ENCODE measurements at regions not wholly inside any gene's neighbourhood (a gene's known extent, or its start where the extent isn't known, plus 50 kb on each side); places are given as distances from the start of the nearest gene placed in this dataset.
"Not testable (repeated sequence)": the region's sequence is repeated elsewhere in the genome, so short reads cannot be mapped to it uniquely, and the experiment has no call there.

DNA sequence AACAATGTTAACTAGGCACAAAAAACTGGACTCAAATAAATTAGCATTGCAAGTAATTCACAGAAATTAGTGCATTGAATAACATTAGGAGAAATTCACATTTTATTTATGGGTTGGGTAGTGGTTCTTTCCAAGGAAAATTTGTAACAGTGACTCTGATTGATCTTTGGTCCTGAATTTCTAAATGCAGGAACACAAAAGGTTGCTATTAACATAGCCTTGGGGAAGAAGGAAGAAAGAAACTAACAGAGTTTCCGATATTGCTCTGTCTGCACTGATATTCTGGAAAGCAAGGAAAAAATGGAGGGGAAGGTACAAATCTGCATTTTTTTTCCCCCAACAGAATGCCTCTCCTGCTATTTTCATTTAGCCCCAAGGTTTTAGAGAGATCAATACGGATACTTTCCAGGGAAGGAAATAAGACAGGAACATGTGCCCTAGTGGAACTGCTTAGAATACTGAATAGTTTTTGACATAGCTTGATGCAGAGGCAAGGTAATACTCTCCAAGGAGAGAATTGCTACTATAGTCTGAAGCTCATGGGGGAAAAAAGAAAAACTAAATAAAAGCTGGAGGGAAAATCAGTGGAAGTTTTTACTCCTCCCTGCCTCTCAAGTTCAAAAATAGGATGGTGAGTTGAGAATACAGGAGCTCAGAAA, 490.1 kb downstream of the RAPGEF2 start:
- Histone ChIP-seq H3K79me2 (ENCODE audit: low read length) (no peaks in the 10 kb centered on the region), H3K4me3 (ENCODE audit: low read length) (no peak overlapping the region), H3K27ac (ENCODE audit: low read length) (no peak overlapping the region), H3K4me2 (ENCODE audit: low read depth, low read length, poor library complexity, severe bottlenecking) (no peak overlapping the region), H3K36me3 (ENCODE audit: insufficient read depth, low read length) (no peaks in the 10 kb centered on the region), H3K9me3 (ENCODE audit: low read length) (no peaks in the 10 kb centered on the region), H3K9me2 (replicated peaks; ENCODE audit: insufficient read depth, low read length) (peaks cover 4% of the 10 kb centered on the region; the same call in 1 of the 2 replicates), H3K9ac (ENCODE audit: low read length) (no peak overlapping the region), H2AFZ (ENCODE audit: low read length) (no peak overlapping the region; the same call in 1 of the 2 replicates), H3K27me3 (ENCODE audit: low read length) (no peaks in the 10 kb centered on the region), H4K20me1 (ENCODE audit: insufficient read depth, low read depth, low read length) (no peaks in the 10 kb centered on the region), H3K4me1 (ENCODE audit: low read length) (no peaks in the 10 kb centered on the region)
- no peak for DNase-seq

DNA sequence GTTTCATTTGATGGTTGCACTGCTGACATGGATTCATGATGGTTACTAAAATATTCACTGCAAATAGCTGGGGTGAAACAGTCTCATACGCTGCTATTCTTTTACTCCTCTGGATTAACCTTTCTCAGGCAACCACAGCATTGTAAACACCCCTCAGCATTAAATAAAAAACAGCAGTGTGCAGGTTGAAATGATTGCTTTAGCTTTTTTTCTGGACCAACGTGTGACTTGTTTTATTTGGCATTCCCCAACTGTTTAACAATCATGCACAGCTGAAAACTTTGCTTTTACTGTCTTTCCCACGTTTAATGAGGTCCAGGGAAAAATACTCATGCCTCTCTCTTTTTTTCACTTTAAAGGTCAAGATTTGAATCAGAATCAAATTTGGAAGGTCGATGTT, 490.8 kb downstream of the RAPGEF2 start:
- H3K9ac ChIP-seq (ENCODE audit: low read length) = no peak overlapping the region
- H3K4me1 ChIP-seq (ENCODE audit: low read length) = no peaks in the 10 kb centered on the region
- H3K27ac ChIP-seq (ENCODE audit: low read length) = no peak overlapping the region
- no peak for DNase-seq
- H3K4me2 ChIP-seq (ENCODE audit: low read depth, low read length, poor library complexity, severe bottlenecking) = no peak overlapping the region
- no peaks in the 10 kb centered on the region for H3K36me3 ChIP-seq (ENCODE audit: insufficient read depth, low read length)
- peaks cover 4% of the 10 kb centered on the region; the same call in 1 of the 2 replicates for H3K9me2 ChIP-seq (replicated peaks; ENCODE audit: insufficient read depth, low read length)
- no peak overlapping the region for H3K4me3 ChIP-seq (ENCODE audit: low read length)
- H3K9me3 ChIP-seq (ENCODE audit: low read length) = no peaks in the 10 kb centered on the region
- no peaks in the 10 kb centered on the region for H3K27me3 ChIP-seq (ENCODE audit: low read length)
- no peaks in the 10 kb centered on the region for H4K20me1 ChIP-seq (ENCODE audit: insufficient read depth, low read depth, low read length)
- no peak overlapping the region; the same call in 1 of the 2 replicates for H2AFZ ChIP-seq (ENCODE audit: low read length)
- H3K79me2 ChIP-seq (ENCODE audit: low read length) = no peaks in the 10 kb centered on the region

DNA sequence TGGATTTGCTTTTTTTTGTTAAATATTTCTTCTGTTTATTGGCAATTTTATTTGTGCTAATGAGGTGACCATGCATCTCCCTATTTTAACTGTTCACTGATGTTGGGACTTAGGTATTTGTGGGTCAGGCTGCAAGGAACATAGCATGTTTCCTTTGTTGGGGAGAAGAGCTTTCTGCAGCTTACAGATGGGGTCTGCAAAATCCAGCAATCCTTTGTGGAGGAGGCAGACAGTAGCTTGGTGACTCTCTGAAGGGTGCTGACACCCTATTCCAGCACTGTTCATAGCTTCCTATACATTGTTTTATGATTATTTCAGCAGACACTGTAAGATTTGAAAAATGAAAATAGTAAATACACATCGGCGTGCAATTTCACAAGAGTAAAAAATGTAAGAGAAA, 491.7 kb downstream of the RAPGEF2 start:
- no peak for DNase-seq
- Histone ChIP-seq H4K20me1 (ENCODE audit: insufficient read depth, low read depth, low read length) (no peaks in the 10 kb centered on the region), H3K9me3 (ENCODE audit: low read length) (no peaks in the 10 kb centered on the region)

DNA sequence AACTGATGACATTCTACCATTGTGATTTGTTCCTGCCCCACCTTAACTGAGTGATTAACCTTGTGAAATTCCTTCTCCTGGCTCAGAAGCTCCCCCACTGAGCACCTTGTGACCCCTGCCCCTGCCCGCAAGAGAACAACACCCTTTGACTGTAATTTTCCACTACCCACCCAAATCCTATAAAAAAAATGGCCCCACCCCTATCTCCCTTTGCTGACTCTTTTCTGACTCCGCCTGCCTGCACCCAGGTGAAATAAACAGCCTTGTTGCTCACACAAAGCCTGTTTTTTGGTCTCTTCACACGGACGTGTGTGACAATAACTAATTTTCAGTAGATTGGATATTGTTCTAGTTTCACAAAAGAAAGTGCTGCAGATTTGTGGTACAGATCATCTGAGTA, 492.2 kb downstream of the RAPGEF2 start:
- DNase-seq; H3K36me3 ChIP-seq (ENCODE audit: insufficient read depth, low read length); H3K27ac ChIP-seq (ENCODE audit: low read length); H3K79me2 ChIP-seq (ENCODE audit: low read length); H3K4me2 ChIP-seq (ENCODE audit: low read depth, low read length, poor library complexity, severe bottlenecking); H3K9me2 ChIP-seq (replicated peaks; ENCODE audit: insufficient read depth, low read length); H4K20me1 ChIP-seq (ENCODE audit: insufficient read depth, low read depth, low read length); H3K9ac ChIP-seq (ENCODE audit: low read length); H3K9me3 ChIP-seq (ENCODE audit: low read length); H2AFZ ChIP-seq (ENCODE audit: low read length); H3K27me3 ChIP-seq (ENCODE audit: low read length); H3K4me1 ChIP-seq (ENCODE audit: low read length); H3K4me3 ChIP-seq (ENCODE audit: low read length): not testable (repeated sequence)

More for the DNA sequence above, 491.7 kb downstream of the RAPGEF2 start:
- Histone ChIP-seq H3K36me3 (ENCODE audit: insufficient read depth, low read length) (no peaks in the 10 kb centered on the region), H3K4me3 (ENCODE audit: low read length) (no peak overlapping the region), H3K4me1 (ENCODE audit: low read length) (no peaks in the 10 kb centered on the region), H2AFZ (ENCODE audit: low read length) (no peak overlapping the region), H3K9ac (ENCODE audit: low read length) (no peak overlapping the region), H3K4me2 (ENCODE audit: low read depth, low read length, poor library complexity, severe bottlenecking) (no peak overlapping the region), H3K79me2 (ENCODE audit: low read length) (no peaks in the 10 kb centered on the region), H3K27me3 (ENCODE audit: low read length) (no peaks in the 10 kb centered on the region), H3K9me2 (replicated peaks; ENCODE audit: insufficient read depth, low read length) (peaks cover 4% of the 10 kb centered on the region; the same call in 1 of the 2 replicates), H3K27ac (ENCODE audit: low read length) (no peak overlapping the region)

DNA sequence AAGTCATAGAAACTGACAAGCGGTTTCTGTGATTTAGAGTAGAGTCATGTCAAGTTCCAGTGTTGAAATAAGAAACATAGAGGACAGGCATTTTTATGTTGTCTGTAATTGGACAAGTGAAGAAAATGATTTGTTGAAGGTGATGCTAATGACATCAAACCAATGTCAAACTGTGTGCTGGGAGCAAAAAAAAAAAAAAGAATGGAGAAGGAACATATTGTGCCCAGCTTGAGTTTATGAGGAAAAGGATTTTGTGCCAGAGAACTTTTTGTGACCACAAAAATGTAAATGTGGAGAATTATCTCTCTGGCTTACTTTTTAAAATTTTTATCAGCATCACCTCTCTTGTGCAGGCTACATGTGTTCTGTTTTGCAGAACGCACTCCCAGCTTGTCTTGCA, 495.7 kb downstream of the RAPGEF2 start:
- Histone ChIP-seq H3K27me3 (ENCODE audit: low read length) (no peaks in the 10 kb centered on the region), H2AFZ (ENCODE audit: low read length) (no peak overlapping the region), H4K20me1 (ENCODE audit: insufficient read depth, low read depth, low read length) (no peaks in the 10 kb centered on the region), H3K9ac (ENCODE audit: low read length) (no peak overlapping the region), H3K4me3 (ENCODE audit: low read length) (no peak overlapping the region), H3K9me3 (ENCODE audit: low read length) (no peaks in the 10 kb centered on the region), H3K4me1 (ENCODE audit: low read length) (no peaks in the 10 kb centered on the region), H3K79me2 (ENCODE audit: low read length) (no peaks in the 10 kb centered on the region), H3K4me2 (ENCODE audit: low read depth, low read length, poor library complexity, severe bottlenecking) (no peak overlapping the region), H3K36me3 (ENCODE audit: insufficient read depth, low read length) (no peaks in the 10 kb centered on the region), H3K27ac (ENCODE audit: low read length) (no peak overlapping the region), H3K9me2 (replicated peaks; ENCODE audit: insufficient read depth, low read length) (no peaks in the 10 kb centered on the region)
- DNase-seq = no peak

DNA sequence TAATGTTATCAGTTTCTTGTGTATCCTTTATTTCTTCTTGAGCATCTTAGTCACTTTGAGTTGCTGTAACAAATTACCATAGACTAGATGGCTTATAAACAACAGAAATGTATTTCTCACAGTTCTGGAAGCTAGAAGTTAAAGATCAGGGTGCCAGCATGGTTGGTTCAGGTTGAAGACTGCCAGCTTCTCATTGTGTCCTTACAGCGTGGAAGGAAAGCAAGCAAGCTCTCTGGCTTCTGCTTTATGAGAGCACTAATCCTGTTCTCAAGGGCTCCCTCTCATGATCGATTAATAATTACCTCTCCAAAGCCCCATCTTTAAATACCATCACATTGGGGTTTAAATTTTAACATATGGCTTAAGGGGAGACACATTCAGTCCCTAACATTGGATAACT, 497.2 kb downstream of the RAPGEF2 start:
- DNase-seq = no peak
- H3K9me2 ChIP-seq (replicated peaks; ENCODE audit: insufficient read depth, low read length) = no peaks in the 10 kb centered on the region
- H3K36me3 ChIP-seq (ENCODE audit: insufficient read depth, low read length) = no peaks in the 10 kb centered on the region
- no peak overlapping the region for H2AFZ ChIP-seq (ENCODE audit: low read length)
- H3K27me3 ChIP-seq (ENCODE audit: low read length) = no peaks in the 10 kb centered on the region
- H3K9me3 ChIP-seq (ENCODE audit: low read length) = no peaks in the 10 kb centered on the region
- H4K20me1 ChIP-seq (ENCODE audit: insufficient read depth, low read depth, low read length) = no peaks in the 10 kb centered on the region
- no peak overlapping the region for H3K9ac ChIP-seq (ENCODE audit: low read length)
- H3K4me2 ChIP-seq (ENCODE audit: low read depth, low read length, poor library complexity, severe bottlenecking) = no peak overlapping the region
- H3K79me2 ChIP-seq (ENCODE audit: low read length) = no peaks in the 10 kb centered on the region
- H3K4me1 ChIP-seq (ENCODE audit: low read length) = no peaks in the 10 kb centered on the region
- no peak overlapping the region for H3K4me3 ChIP-seq (ENCODE audit: low read length)
- no peak overlapping the region for H3K27ac ChIP-seq (ENCODE audit: low read length)

DNA sequence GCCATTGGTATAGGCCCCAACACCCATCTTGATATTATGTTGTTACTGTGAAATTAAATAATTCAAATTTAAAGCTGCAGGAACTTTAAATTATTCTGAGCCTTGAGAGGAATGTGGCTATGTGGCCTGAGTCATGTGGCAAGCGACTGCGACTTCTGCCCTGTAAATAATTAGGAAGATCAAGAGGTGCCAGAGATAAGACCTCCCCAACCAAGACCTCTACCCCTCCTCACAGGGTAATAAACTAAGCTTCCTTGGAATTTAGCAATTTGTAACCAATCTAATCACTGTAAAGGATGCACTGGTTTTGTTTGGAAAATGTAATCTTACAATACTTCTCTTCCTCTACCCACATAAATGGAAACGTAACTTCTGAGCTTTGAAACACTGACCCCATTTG, 501.9 kb downstream of the RAPGEF2 start:
- no peak for DNase-seq
- Histone ChIP-seq H3K4me3 (ENCODE audit: low read length) (no peak overlapping the region), H3K27me3 (ENCODE audit: low read length) (no peaks in the 10 kb centered on the region), H3K79me2 (ENCODE audit: low read length) (no peaks in the 10 kb centered on the region), H3K4me2 (ENCODE audit: low read depth, low read length, poor library complexity, severe bottlenecking) (no peak overlapping the region), H3K9me2 (replicated peaks; ENCODE audit: insufficient read depth, low read length) (no peaks in the 10 kb centered on the region), H3K36me3 (ENCODE audit: insufficient read depth, low read length) (no peaks in the 10 kb centered on the region), H3K9ac (ENCODE audit: low read length) (no peak overlapping the region), H2AFZ (ENCODE audit: low read length) (no peak overlapping the region), H3K9me3 (ENCODE audit: low read length) (no peaks in the 10 kb centered on the region), H4K20me1 (ENCODE audit: insufficient read depth, low read depth, low read length) (no peaks in the 10 kb centered on the region), H3K27ac (ENCODE audit: low read length) (no peak overlapping the region), H3K4me1 (ENCODE audit: low read length) (no peaks in the 10 kb centered on the region)

DNA sequence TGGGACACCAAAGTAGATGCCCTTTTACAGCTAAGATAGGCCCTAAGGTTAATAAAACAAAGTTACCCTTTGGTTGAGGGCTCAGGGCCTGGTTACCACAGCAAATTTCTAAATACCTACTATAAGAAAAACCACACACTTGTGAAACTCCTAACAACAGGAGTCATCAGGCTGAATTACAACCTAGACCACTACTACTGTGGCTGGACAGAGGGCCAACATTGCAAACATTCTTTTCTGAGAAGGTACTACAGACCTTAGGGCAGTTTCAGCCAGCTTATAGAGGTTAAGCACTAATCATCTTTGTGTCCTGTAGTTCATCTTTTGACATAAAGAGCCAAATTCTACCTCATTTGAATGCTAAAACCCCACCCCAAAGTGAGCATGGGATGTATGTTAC, 504.0 kb downstream of the RAPGEF2 start:
- no peak overlapping the region for H3K4me3 ChIP-seq (ENCODE audit: low read length)
- H3K27me3 ChIP-seq (ENCODE audit: low read length) = no peaks in the 10 kb centered on the region
- no peak overlapping the region for H3K9ac ChIP-seq (ENCODE audit: low read length)
- no peak for DNase-seq
- H3K27ac ChIP-seq (ENCODE audit: low read length) = no peak overlapping the region
- no peaks in the 10 kb centered on the region for H3K36me3 ChIP-seq (ENCODE audit: insufficient read depth, low read length)
- no peaks in the 10 kb centered on the region for H3K9me2 ChIP-seq (replicated peaks; ENCODE audit: insufficient read depth, low read length)
- H3K79me2 ChIP-seq (ENCODE audit: low read length) = no peaks in the 10 kb centered on the region
- no peak overlapping the region for H2AFZ ChIP-seq (ENCODE audit: low read length)
- no peaks in the 10 kb centered on the region for H4K20me1 ChIP-seq (ENCODE audit: insufficient read depth, low read depth, low read length)
- H3K9me3 ChIP-seq (ENCODE audit: low read length) = no peaks in the 10 kb centered on the region
- H3K4me2 ChIP-seq (ENCODE audit: low read depth, low read length, poor library complexity, severe bottlenecking) = no peak overlapping the region
- H3K4me1 ChIP-seq (ENCODE audit: low read length) = no peaks in the 10 kb centered on the region

Measured in Karpas-422 (cell line).